HG02840 (cell line): ENCODE measurements at regions not wholly inside any gene's neighbourhood (a gene's known extent, or its start where the extent isn't known, plus 50 kb on each side); places are given as distances from the start of the nearest gene placed in this dataset.
"Not testable (repeated sequence)": the region's sequence is repeated elsewhere in the genome, so short reads cannot be mapped to it uniquely, and the experiment has no call there.

ENCODE experiments used
- ATAC-seq: cut with Tn5 transposase; IDR thresholded peaks from one replicate; pipeline ENCODE4 v1.9.1; 2021; ENCODE audit warnings: mild to moderate bottlenecking, moderate library complexity, moderate number of reproducible peaks; ENCODE audit not compliant: unreplicated experiment, low FRiP score

GRCh38 chr5:98218838-98219237 is 554.6 kb upstream of the RGMB start:
- no peak for ATAC-seq

- ATAC-seq, result no peak
These were observed 546.0 kb upstream of the RGMB start for GRCh38 chr5:98227489-98227888.

GRCh38 chr5:98231089-98231488 is 542.4 kb upstream of the RGMB start:
- ATAC-seq, result no peak

- not testable (repeated sequence) for ATAC-seq
These were observed 535.7 kb upstream of the RGMB start for GRCh38 chr5:98237794-98238193.

- ATAC-seq, result no peak
These were observed 529.5 kb upstream of the RGMB start for GRCh38 chr5:98243972-98244371.

GRCh38 chr5:98248949-98249348 is 524.5 kb upstream of the RGMB start:
- no peak for ATAC-seq

- ATAC-seq, result no peak
These were observed 514.5 kb upstream of the RGMB start for GRCh38 chr5:98258939-98259338.

GRCh38 chr5:98259595-98259994 is 513.9 kb upstream of the RGMB start:
- no peak for ATAC-seq

GRCh38 chr5:98263084-98263483 is 510.4 kb upstream of the RGMB start:
- ATAC-seq, result no peak

GRCh38 chr5:98268162-98268860 is 505.2 kb upstream of the RGMB start:
- no peak for ATAC-seq

GRCh38 chr5:98275980-98276379 is 497.5 kb upstream of the RGMB start:
- ATAC-seq, result no peak

GRCh38 chr5:98282521-98282920 is 490.9 kb upstream of the RGMB start:
- ATAC-seq, result no peak

- ATAC-seq, result no peak
These were observed 481.0 kb upstream of the RGMB start for GRCh38 chr5:98292496-98292895.

- ATAC-seq, result no peak
These were observed 477.0 kb upstream of the RGMB start for GRCh38 chr5:98296426-98296825.

GRCh38 chr5:98299435-98299834 is 474.0 kb upstream of the RGMB start:
- no peak for ATAC-seq

GRCh38 chr5:98301547-98301946 is 471.9 kb upstream of the RGMB start:
- no peak for ATAC-seq

GRCh38 chr5:98307811-98308210 is 465.7 kb upstream of the RGMB start:
- no peak for ATAC-seq

GRCh38 chr5:98308231-98308630 is 465.2 kb upstream of the RGMB start:
- ATAC-seq, result no peak

- ATAC-seq, result no peak
These were observed 464.5 kb upstream of the RGMB start for GRCh38 chr5:98308960-98309359.

- ATAC-seq, result peak; percentile 80
These were observed 463.5 kb upstream of the RGMB start for GRCh38 chr5:98309785-98310598.

GRCh38 chr5:98314292-98314691 is 459.2 kb upstream of the RGMB start:
- ATAC-seq, result no peak

- ATAC-seq, result no peak
These were observed 455.1 kb upstream of the RGMB start for GRCh38 chr5:98318386-98318785.
